Endothelial cell of hepatic sinusoid (primary cell): ENCODE measurements at regions not wholly inside any gene's neighbourhood (a gene's known extent, or its start where the extent isn't known, plus 50 kb on each side); places are given as distances from the start of the nearest gene placed in this dataset.

ENCODE experiments used
- in situ Hi-C: cut with HindIII; loops from 2 replicates; pipeline ENCODE4 v1.10.0; 2017; ENCODE audit warnings: low sequenced_read_pairs

DNA sequence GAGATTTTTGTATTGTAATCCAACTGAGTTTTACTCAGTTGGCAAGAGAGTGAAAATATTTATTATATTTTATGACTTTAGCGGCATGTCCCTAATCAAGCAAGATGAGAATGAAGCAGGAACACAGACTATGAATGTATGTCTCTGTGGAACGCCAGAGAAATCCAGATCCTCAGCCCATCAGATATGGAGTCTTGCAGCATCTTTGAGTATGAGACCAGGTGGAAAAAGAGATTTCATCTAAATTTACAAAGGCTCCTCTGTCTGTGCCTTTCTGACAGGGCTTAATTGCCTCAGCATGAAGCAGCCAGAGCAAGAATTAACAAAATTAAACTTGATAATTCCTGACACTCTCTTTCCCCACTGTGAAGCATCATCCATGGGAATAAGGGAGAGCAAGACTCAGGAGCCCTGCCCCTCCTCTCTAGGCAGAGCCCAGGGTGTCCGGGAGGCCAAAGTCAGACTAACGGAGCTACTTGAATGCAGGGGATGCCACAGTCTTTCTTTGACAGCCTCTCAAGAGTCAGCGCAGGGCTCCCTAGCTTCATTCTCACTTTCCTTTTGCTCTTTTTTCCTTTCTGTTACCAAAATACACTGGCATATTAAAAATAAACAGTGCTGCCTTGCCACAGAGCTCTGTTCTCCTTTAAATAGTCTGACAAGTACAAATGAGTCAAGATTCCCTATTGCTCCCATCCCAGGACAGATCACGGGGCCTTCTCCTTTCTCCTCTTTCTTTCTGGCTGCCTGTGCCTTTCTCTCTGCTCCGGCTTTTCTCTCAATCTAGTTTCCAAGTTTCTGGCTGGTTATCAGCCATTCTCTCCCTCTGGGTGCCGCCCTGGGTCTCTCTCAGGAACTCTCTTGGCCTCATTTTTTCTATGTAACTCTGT lies 132.2 kb upstream of the INHBA start:
- in situ Hi-C loops = no loop called here

DNA sequence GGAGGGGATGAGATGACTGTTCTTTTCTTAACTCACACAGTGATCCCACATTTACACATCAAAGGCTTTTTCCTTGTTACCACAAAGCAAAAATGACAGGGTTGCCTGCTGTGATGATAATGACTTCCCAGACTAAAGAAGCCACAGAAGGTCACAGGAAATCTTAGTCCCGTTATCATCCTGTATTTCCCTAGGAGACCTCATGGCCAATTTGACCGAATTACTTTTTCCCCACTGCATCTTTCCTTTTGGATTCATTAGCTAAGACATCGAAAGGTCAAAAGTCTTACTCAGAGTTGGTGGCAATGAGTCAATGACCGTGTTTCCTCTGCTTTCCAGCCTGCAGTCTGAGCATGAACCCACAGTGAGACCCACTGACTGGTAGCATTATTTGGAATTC lies 130.1 kb upstream of the INHBA start:
- in situ Hi-C loops = no loop called here

DNA sequence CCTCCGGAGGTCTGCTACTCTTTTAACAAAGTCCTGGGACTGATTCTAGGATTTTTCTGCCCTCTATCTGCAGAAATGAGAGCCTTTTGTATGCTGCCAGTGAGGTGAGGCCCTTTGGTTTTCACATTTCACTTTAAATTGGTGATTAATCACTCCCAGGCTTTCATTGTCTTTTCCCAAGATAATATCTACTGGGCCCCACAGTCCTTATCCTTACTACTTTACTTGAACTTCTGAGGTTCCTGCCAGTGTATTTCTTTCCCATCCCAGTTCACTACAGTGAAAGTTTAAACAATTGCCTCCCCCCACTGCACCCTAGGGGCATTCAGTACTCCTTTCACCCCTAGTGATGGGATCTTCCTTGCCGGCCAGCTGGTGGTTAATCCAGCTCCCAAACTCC lies 127.4 kb upstream of the INHBA start:
- in situ Hi-C loops = no loop called here

DNA sequence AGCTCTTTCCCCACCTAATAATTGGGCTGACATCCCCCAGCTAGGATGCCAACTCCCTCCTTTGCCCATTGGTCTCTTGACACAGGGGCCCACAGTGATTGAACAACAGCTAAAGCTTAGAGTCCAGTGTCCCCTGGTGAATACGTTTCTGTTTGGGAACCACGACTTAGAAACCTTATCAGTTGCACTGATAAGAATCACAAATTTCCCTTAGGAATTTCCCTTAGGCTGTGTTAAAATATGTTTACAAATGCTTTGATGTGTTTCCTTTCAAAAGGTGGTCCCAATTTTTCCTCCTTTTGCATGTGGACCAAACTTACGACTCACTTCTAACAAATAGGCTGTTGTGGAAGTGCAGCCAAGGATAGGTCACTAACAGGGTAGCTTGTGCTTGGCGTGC lies 126.0 kb upstream of the INHBA start:
- in situ Hi-C loops = no loop called here

DNA sequence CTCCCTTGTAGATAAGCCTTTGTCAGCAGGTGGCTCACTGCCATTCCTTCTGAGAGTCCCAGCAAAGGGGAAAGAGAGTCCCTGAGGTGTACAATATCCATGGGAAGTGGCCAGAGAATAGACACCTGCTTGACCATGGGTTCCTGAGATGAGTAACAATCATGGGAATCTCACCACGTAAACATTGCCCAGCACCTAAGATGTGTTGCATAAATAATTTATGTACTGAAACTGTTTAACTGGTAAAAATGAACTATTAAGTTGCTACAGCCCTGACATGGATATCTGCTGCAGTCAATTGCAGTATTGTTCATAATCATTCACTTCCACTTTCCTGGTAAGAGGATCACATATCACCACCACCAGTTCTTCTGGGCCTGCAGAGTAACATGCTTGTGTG lies 123.8 kb upstream of the INHBA start:
- in situ Hi-C loops = no loop called here

DNA sequence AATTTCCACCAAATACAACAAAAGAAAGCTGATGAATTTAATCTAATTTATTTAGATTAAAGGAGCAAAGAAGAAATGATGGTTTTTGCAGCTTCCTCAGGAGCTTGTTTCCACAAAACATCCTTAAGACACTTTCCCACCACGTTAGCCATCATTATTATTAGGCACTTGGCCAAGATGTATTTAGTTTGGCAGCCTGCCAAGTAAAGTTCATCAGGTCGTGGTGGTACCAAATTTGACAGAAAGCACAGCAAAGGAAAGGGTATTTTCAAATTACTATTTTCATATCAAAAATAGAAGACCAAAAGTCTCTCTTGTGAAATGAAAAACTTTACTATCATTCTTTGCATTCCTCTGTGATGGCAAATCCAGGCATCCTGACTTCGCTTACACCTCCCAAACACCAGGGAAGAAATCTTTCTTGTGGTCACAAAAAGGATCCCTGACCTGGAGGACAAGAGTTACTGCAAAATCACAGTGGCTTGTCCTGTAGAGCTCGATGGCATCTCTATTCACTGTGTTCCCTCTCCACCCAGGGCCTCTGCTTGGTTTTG lies 123.1 kb upstream of the INHBA start:
- in situ Hi-C loops = no loop called here

DNA sequence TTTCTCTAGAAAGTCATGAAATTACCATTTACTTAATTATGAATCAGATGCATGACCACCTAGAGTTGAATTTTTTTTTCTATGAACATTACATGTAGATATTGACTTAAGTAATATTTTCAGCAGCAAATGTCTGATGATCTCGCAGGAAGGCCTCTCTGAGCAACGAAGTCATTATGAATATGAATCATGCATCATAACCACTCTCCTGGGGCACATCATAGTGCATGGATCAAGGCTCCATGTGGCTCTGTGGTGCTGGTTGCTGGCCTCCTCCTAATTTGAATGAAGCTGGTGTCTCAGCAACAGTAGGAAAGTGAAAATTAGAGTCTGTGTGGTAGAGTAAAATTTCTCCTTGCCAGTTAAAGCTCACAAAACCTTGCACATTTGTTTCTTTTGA lies 121.4 kb upstream of the INHBA start:
- in situ Hi-C loops = no loop called here

DNA sequence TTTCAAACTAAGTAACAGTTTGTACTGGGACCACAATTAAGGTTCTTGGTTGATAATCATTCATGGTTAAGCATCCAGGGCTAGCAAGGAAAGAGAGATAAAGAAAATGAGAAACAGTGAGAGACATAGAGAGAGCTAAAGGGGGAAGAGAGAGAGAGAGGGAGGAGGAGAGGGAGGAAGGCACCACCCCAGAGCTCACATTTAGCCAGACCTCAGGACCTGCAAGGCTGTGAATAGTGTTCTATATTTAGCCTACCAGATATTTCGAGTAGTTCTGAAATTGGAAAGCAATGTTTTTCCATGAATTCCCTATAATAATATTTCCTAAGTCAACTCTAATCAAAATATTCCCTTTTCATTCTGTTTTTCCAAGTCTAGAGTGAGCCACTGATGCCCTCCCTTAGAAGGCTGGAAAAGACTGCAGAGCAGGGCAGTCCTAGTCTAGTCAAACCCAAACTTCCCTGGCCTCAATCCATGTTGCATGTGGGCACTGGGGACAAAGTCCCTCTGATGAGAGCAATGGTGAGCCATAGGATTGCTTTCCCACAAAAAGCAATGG lies 119.4 kb upstream of the INHBA start:
- in situ Hi-C loops = no loop called here

DNA sequence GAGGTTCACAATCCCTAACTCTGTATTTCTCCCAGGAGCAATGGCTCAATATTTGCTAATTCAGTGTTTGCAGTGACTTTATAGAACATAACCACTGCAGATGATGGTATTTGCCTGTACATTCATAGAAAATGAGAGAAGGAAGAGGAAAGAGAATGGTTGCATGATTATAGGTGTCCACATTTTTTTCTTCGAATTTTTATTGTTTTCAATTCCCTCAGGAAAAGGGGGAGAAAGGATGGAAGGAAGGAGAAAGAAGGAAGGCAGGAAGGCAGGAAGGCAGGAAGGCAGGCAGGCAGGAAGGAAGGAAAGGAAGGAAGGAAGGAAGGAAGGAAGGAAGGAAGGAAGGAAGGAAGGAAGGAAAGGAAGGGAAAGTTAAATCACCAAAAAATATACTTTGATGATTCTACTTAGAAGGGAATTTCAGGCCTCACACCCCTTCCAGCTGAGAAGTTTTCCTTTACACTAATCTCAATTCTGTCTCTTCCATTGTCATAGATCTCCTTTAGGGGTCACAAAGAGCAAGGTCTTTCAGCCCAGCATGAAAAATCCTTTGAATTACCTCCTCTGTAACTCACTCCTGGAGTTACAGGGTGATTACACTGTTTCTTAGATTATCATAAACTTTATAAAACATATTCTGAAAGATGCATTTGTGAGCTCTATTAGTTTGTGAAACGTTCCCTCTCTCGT lies 118.8 kb upstream of the INHBA start:
- in situ Hi-C loops = no loop called here

DNA sequence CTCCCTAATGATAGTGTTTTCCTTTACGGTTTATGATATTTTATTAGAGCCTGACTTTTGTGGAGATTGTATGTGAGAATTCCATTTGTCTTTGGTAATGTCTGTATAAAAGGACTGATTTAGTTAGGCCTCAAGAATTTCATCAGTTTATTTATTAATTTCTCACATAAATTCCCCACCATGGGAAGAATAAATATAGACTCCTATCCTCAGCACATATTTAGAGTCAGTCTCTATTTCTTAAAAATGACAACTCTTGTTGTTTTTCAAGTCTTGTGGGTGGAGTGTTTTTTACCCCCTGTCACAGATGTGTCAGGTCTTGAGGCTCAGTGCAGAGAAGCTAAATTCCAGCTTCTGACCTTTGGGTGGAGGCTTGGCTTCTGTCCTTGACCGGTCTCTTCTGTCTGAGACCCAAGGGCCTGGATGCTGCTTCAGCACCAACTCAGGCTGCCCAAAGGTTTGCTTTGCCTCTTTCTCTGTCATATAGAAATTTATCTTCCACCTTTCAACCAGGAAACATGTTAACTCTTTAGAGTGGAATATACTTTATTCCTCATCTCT lies 117.3 kb upstream of the INHBA start:
- in situ Hi-C loops = no loop called here

DNA sequence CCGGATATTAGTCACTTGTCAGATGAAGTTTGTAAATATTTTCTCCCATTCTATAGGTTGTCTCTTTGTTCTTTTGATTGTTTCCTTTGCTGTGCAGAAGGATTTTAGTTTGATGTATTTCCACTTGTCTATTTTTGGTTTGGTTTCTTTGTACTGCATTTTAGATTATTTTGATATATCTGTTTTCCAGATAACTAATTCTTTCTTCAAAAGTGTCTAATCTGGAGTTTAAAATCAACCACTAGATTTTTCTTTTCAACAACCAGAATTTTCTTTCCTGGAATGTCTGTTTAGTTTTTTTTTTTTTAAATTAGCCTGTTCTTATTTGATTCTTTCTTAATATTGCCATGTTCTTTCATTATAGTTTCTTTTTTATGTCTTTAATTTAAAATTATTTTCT lies 116.8 kb upstream of the INHBA start:
- in situ Hi-C loops = no loop called here

DNA sequence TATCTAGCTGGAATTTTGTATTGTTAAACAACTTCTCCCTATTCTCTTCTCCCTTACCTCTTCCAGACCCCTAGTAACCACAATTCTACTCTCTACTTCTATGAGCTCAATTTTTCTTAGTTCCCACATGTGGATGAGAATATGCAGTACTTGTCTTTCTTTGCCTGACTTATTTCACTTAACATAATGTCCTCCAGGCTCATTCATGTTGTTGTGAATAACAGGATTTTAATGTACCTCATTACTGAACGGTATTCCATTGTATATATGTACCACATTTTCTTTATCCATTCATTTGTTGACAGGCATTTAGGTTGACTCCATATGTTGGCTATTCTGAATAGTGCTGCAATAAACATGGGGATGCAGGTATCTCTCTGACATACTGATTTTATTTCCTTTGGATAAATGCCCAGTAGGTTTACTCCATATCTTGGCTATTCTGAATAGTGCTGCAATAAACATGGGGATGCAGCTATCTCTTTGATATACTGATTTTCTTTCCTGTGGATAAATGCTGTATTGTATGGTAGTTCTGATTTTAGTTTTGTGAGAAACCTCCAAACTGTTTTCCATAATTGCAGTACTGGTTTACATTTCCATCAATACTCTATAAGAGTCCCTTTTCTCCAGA lies 116.0 kb upstream of the INHBA start:
- in situ Hi-C loops = no loop called here

DNA sequence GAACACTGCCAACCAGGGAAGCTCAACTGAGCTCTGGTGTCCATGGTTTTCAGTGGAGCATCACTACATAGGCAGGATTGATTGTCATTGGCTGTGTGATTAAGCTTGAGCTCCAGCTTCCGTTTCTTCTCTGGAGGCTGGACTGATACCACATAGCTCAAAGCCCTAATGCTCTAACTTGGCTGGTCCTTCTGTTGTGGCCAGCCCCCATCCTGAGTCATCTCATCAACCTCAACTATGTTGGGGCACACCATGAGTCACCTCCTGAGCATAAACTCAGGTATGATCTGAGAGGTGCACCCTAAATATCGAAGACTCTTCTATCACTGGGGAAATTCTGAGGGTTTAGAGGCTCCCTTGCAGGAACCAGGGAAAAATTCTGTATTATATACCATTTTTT lies 114.5 kb upstream of the INHBA start:
- in situ Hi-C loops = no loop called here

DNA sequence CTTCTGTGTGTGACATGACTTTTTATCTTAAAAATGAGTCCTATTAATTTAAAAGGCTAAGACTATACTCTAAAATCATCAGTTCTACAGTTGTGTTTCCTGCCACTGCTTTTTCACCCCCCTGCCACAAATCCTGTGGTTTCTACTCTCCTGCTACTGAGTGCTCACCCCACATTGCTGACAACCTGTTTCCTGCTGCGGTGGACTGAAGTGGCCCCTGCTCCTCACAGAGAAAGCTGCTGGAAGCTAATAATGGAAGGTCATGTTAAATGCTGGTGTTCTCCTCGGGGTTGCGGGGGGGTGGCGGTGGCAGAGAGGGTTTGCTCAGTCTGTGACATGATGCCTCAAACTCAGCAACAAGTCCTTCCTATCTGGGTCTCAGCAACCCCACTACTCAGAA lies 113.2 kb upstream of the INHBA start:
- in situ Hi-C loops = no loop called here

DNA sequence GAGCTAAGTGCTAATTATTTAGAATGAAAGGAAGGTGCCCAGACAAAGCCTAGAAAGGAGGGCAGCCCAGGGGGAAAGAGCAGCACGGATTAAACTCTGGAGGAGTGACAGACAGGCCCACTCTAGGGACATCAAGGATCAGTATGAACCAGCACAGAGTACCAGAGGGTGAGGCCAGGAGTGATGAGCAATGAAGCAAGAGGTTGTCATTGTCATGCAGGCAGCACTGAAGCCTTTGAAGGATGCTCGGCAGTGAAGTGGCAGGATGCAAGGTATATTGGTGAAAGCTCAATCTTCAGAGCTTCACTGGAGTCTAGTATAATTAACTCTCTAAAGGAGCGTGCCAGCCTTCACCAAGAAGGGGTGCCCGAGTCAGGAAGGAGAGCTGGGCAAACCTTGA lies 112.0 kb upstream of the INHBA start:
- in situ Hi-C loops = no loop called here

DNA sequence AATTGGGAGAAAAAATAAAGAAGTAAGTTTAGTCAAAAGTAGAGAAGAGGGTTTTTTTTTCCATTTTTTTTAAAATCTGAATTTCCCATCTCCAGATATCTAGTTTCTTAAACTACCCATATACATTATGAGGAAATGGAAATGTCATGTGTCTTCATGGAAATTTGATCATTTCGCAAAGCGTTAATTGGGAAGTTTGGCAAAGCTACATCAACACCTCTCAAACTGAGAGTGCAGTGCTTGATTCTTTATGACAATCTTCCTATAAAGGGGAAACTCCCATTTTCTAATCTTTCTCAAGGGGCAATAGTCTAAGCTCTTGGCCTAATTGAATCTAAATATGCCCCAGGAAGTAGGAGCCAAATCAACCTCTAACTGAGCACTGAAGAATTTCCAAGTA lies 110.4 kb upstream of the INHBA start:
- in situ Hi-C loops = no loop called here

DNA sequence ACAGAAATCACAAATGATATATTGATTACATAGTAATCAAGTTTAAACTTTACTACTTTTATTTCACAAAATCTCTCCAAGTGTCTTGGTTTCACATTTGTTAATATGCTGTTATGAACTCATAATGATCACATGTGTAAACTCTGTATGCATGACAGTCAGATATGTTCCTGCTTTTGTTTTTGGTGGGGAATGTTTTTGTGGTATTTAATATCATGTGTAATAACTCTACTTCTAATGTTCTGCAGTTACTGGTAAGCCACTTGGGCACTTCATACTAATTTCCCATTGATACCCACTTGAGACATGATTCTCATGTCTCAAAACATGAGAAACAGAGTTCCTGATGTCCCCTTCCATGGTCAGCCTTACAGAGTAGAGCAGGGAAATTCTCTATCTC lies 109.1 kb upstream of the INHBA start:
- in situ Hi-C loops = no loop called here

DNA sequence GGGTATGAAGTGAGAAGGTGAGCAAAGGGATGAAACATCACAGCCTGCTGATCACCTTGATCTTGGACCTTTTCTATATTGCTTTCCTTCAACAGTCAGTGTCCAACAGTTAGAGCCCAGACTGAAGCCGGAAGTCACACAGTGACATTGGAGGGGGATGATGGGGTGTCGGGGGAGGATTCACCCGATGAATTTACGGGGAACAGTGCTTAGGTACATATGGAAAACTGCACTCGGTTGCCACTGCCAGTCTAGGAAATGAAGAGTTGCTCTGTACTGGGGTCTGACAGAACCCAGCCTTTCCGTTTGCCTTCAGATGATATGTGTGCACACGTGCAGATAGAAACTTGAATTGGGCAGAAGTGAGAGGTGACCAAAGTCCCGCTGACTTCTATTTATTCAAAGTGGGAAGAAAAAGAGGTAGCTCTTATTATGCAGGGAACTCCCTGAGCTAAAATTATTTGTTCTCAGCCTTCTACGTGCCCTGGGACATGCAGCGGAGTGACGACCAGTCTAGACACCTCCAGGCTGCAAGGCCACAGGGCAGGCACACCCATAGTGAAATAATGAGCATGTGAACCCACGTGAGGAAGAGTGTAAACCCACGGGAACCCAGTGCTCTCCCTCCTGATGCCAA lies 107.2 kb upstream of the INHBA start:
- in situ Hi-C loops = no loop called here

DNA sequence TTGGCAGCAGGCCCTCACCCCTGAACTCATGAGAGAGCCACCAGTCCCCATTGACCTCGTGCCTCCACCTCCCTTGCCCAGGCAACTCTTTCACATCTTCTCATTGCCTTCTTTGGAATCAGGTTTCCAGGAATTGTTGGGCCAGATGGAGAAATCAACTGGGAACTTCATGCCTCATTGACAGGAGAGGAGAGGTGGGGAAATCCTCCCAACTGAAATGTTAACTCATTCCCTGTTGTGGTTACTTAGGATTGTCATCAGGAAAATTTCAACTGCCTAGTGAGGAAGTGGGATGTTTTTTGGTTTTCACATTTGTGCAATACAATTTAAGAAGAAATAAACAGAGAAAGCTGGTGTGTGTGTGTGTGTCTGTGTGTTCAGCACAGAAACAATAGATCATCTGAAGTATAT lies 106.6 kb upstream of the INHBA start:
- in situ Hi-C loops = no loop called here

DNA sequence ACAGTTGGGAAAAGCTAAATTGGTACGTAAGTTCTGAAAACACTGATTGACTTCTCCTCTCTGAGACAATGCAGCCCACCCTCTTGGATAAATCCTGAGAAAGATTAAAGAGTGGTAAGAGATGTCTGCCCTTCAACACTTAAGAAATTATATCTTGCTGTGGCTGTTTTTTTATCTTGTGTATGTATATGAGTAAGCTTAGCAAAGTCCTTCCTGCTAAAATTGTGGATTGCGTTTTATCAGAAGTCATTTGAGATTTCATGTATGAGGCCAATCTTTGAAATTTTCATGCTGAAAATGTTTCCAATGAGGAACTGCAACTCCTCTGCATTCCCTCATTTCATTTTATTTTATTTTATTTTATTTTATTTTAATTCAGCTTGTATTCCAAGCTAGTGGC lies 106.2 kb upstream of the INHBA start:
- in situ Hi-C loops = no loop called here

DNA sequence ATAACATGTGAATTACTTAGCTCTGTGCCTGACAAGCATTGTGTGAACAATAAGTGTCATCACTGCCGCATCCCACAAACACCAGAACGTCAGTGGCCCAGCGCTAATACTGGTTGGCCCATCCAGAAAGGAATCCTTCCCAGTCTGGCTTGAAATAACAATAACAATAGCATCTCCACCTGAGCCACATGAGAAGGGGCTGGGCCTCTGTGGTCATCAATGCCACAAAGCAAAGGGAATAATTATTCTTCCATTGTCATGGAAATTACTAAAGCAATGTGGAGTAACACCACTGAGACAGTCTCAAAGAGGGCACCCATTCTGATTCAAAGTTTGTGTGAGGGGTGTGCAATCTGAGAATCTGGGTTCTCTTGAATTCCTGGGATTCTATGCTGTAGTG lies 105.7 kb upstream of the INHBA start:
- in situ Hi-C loops = no loop called here
